HG02981 (cell line): ENCODE measurements at regions not wholly inside any gene's neighbourhood (a gene's known extent, or its start where the extent isn't known, plus 50 kb on each side); places are given as distances from the start of the nearest gene placed in this dataset.
"Not testable (repeated sequence)": the region's sequence is repeated elsewhere in the genome, so short reads cannot be mapped to it uniquely, and the experiment has no call there.

Experiments used
- ATAC-seq: cut with Tn5 transposase; IDR thresholded peaks from one replicate; pipeline ENCODE4 v1.9.1; 2021; ENCODE audit warnings: mild to moderate bottlenecking, moderate library complexity; ENCODE audit not compliant: unreplicated experiment

- ATAC-seq: peak; percentile 72
Measured at GRCh38 chr5:13250464-13251291, 693.8 kb downstream of the DNAH5 start.

GRCh38 chr5:13249854-13250253, 694.6 kb downstream of the DNAH5 start:
- no peak for ATAC-seq

GRCh38 chr5:13248253-13248652, 696.2 kb downstream of the DNAH5 start:
- no peak for ATAC-seq

- no peak for ATAC-seq
Measured at GRCh38 chr5:13246053-13246452, 698.4 kb downstream of the DNAH5 start.

GRCh38 chr5:13244151-13244550, 700.3 kb downstream of the DNAH5 start:
- ATAC-seq: no peak

- no peak for ATAC-seq
Measured at GRCh38 chr5:13227513-13227912, 717.0 kb downstream of the DNAH5 start.

- ATAC-seq: no peak
Measured at GRCh38 chr5:13218518-13218917, 726.0 kb downstream of the DNAH5 start.

- no peak for ATAC-seq
Measured at GRCh38 chr5:13217636-13218035, 726.9 kb downstream of the DNAH5 start.

- ATAC-seq: no peak
Measured at GRCh38 chr5:13215806-13216205, 728.7 kb downstream of the DNAH5 start.

- ATAC-seq: no peak
Measured at GRCh38 chr5:13215370-13215769, 729.1 kb downstream of the DNAH5 start.

- ATAC-seq: no peak
Measured at GRCh38 chr5:13214182-13214581, 730.3 kb downstream of the DNAH5 start.

- ATAC-seq: no peak
Measured at GRCh38 chr5:13212886-13213285, 731.6 kb downstream of the DNAH5 start.

GRCh38 chr5:13211064-13211463, 733.4 kb downstream of the DNAH5 start:
- ATAC-seq: no peak

GRCh38 chr5:13207112-13207511, 737.4 kb downstream of the DNAH5 start:
- no peak for ATAC-seq

GRCh38 chr5:13201022-13201421, 743.5 kb downstream of the DNAH5 start:
- no peak for ATAC-seq

GRCh38 chr5:13198226-13198625, 746.3 kb downstream of the DNAH5 start:
- ATAC-seq: not testable (repeated sequence)

- ATAC-seq: no peak
Measured at GRCh38 chr5:13189532-13189931, 755.0 kb downstream of the DNAH5 start.

GRCh38 chr5:13188371-13188770, 756.1 kb downstream of the DNAH5 start:
- ATAC-seq: no peak

GRCh38 chr5:13187186-13187585, 757.3 kb downstream of the DNAH5 start:
- no peak for ATAC-seq

- ATAC-seq: no peak
Measured at GRCh38 chr5:13186177-13186576, 758.3 kb downstream of the DNAH5 start.

- no peak for ATAC-seq
Measured at GRCh38 chr5:13179407-13180087, 764.9 kb downstream of the DNAH5 start.

- no peak for ATAC-seq
Measured at GRCh38 chr5:13143630-13144029, 800.9 kb downstream of the DNAH5 start.
